ENCODE measurements at regions not wholly inside any gene's neighbourhood (a gene's known extent, or its start where the extent isn't known, plus 50 kb on each side); places are given as distances from the start of the nearest gene placed in this dataset.

GRCh38 chr9:31236344-31236743 lies 1148.1 kb upstream of the ACO1 start:
- no peaks in the 10 kb centered on the region for H3K79me2 ChIP-seq (ENCODE audit: insufficient read depth, low read length)
- H4K8ac ChIP-seq (replicated peaks; ENCODE audit: insufficient read length, low read depth, low read length) = no peak overlapping the region
- Mint-ChIP-seq H3K36me3 (ENCODE audit: insufficient read depth in 1 of 3, low read depth in 3 of 3) (no peaks in the 10 kb centered on the region), H3K4me3 (no peak overlapping the region), H3K27ac (no peak overlapping the region), H3K4me1 (no peaks in the 10 kb centered on the region), H3K27me3 (ENCODE audit: low read depth) (no peaks in the 10 kb centered on the region), H3K9me3 (no peaks in the 10 kb centered on the region)
- no peak overlapping the region for H2BK12ac ChIP-seq (ENCODE audit: insufficient read length, low read depth, low read length)
- H4K20me1 ChIP-seq (ENCODE audit: control insufficient read depth, insufficient read depth, insufficient read length) = no peaks in the 10 kb centered on the region
- no peak overlapping the region for H3K56ac ChIP-seq (ENCODE audit: insufficient read length, low read depth, low read length)
- H3K18ac ChIP-seq (ENCODE audit: insufficient read length, low read depth, low read length) = no peak overlapping the region
- no peaks in the 10 kb centered on the region for H3K4me1 ChIP-seq (ENCODE audit: insufficient read depth, low read length)
- no peak overlapping the region for H4K5ac ChIP-seq (ENCODE audit: insufficient read length, low read depth, low read length)
- H3K14ac ChIP-seq (ENCODE audit: insufficient read depth, low read length) = no peak overlapping the region
- no peak overlapping the region for H2BK20ac ChIP-seq (ENCODE audit: low read depth, low read length, poor library complexity, severe bottlenecking)
- no peak overlapping the region for H2BK5ac ChIP-seq (ENCODE audit: insufficient read length, low read length)
- no peak overlapping the region for H3K4ac ChIP-seq (ENCODE audit: low read depth, low read length)
- no peak overlapping the region for H3K4me2 ChIP-seq (ENCODE audit: insufficient read depth, insufficient read length, low read length)
- no peak overlapping the region for H2BK120ac ChIP-seq (ENCODE audit: low read depth, low read length, poor library complexity, severe bottlenecking)
- WGBS (ENCODE audit: extremely low coverage, insufficient read length, low lambda C conversion rate) = no CpG with 5 or more reads among the region's 2 CpGs
- no peak overlapping the region for H3K23ac ChIP-seq (ENCODE audit: insufficient read length, low read depth, low read length)
- H3K27me3 ChIP-seq (ENCODE audit: insufficient read depth, low read length) = no peaks in the 10 kb centered on the region
- H3K9ac ChIP-seq (ENCODE audit: extremely low read depth, insufficient read length, low read length) = no peak overlapping the region
- H2AFZ ChIP-seq (ENCODE audit: low read length) = no peak overlapping the region
- H3T11ph ChIP-seq (ENCODE audit: low read length) = no peak overlapping the region
- H2AK5ac ChIP-seq (ENCODE audit: insufficient read length, low read length) = no peak overlapping the region
- TF ChIP-seq, protein P1, sequence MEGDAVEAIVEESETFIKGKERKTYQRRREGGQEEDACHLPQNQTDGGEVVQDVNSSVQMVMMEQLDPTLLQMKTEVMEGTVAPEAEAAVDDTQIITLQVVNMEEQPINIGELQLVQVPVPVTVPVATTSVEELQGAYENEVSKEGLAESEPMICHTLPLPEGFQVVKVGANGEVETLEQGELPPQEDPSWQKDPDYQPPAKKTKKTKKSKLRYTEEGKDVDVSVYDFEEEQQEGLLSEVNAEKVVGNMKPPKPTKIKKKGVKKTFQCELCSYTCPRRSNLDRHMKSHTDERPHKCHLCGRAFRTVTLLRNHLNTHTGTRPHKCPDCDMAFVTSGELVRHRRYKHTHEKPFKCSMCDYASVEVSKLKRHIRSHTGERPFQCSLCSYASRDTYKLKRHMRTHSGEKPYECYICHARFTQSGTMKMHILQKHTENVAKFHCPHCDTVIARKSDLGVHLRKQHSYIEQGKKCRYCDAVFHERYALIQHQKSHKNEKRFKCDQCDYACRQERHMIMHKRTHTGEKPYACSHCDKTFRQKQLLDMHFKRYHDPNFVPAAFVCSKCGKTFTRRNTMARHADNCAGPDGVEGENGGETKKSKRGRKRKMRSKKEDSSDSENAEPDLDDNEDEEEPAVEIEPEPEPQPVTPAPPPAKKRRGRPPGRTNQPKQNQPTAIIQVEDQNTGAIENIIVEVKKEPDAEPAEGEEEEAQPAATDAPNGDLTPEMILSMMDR (conservative IDR thresholded peaks at IDR 0.05) = no peak
- no peaks in the 10 kb centered on the region for H3K79me1 ChIP-seq (ENCODE audit: insufficient read depth, low read depth, low read length, poor library complexity, severe bottlenecking)
- DNase-seq = no peak
- no peak overlapping the region for H4K91ac ChIP-seq (ENCODE audit: insufficient read length, low read depth, low read length)
- H2BK15ac ChIP-seq (ENCODE audit: low read depth, low read length) = no peak overlapping the region
- H3K23me2 ChIP-seq (ENCODE audit: insufficient read length, low read depth, low read length, poor library complexity, severe bottlenecking) = no peaks in the 10 kb centered on the region
- H3K27ac ChIP-seq (ENCODE audit: insufficient read length, low read depth, low read length) = no peak overlapping the region
- no peaks in the 10 kb centered on the region for H3K9me3 ChIP-seq (ENCODE audit: control insufficient read depth, low read depth, low read length)

Measured in H9 (cell line).